ENCODE measurements at regions not wholly inside any gene's neighbourhood (a gene's known extent, or its start where the extent isn't known, plus 50 kb on each side); places are given as distances from the start of the nearest gene placed in this dataset.

GRCh38 chr16:61324044-61324443 is 712.2 kb downstream of the CDH8 start:
- Histone ChIP-seq H3K27me3 (ENCODE audit: control insufficient read depth, insufficient read depth, low read length) (no peaks in the 10 kb centered on the region), H3K4me3 (ENCODE audit: low read depth, low read length) (no peak overlapping the region), H3K9me3 (ENCODE audit: control insufficient read depth in 2 of 2, low read length in 2 of 2) (peaks cover 0 to 23% of the 10 kb centered on the region in 2 experiments), H3K36me3 (ENCODE audit: control insufficient read depth, insufficient read depth, low read length) (no peaks in the 10 kb centered on the region), H3K4me1 (ENCODE audit: control insufficient read depth, insufficient read depth, low read length, poor library complexity, severe bottlenecking) (no peaks in the 10 kb centered on the region), H3K27ac (ENCODE audit: insufficient read depth, low read length, poor library complexity, severe bottlenecking) (no peak overlapping the region)
- H3K36me3 Mint-ChIP-seq: no peaks in the 10 kb centered on the region
- peaks cover 0 to 6% (median 0%) of the 10 kb centered on the region in 4 donors for H3K4me1 Mint-ChIP-seq
- H3K27ac Mint-ChIP-seq: no peak overlapping the region
- no peak overlapping the region for H3K4me3 Mint-ChIP-seq
- DNase-seq: no peak
- no peaks in the 10 kb centered on the region for H3K27me3 Mint-ChIP-seq
- H3K9me3 Mint-ChIP-seq: peaks cover 1 to 21% (median 5%) of the 10 kb centered on the region in 7 donors
- no peak for ATAC-seq (ENCODE audit: low read depth in 2 of 2)

- no peak overlapping the region for H3K27ac ChIP-seq (ENCODE audit: insufficient read depth, low read length, poor library complexity, severe bottlenecking)
- no peaks in the 10 kb centered on the region for H3K36me3 ChIP-seq (ENCODE audit: control insufficient read depth, insufficient read depth, low read length)
- Mint-ChIP-seq H3K4me1 (peaks cover 0 to 6% (median 0%) of the 10 kb centered on the region in 4 donors), H3K27me3 (no peaks in the 10 kb centered on the region), H3K9me3 (peaks cover 1 to 24% (median 5%) of the 10 kb centered on the region in 7 donors), H3K27ac (no peak overlapping the region), H3K36me3 (no peaks in the 10 kb centered on the region), H3K4me3 (no peak overlapping the region)
- peaks cover 0 to 24% of the 10 kb centered on the region in 2 experiments for H3K9me3 ChIP-seq (ENCODE audit: control insufficient read depth in 2 of 2, low read length in 2 of 2)
- no peak for ATAC-seq (ENCODE audit: low read depth in 2 of 2)
- H3K4me3 ChIP-seq (ENCODE audit: low read depth, low read length): no peak overlapping the region
- no peak for DNase-seq
- H3K27me3 ChIP-seq (ENCODE audit: control insufficient read depth, insufficient read depth, low read length): no peaks in the 10 kb centered on the region
- no peaks in the 10 kb centered on the region for H3K4me1 ChIP-seq (ENCODE audit: control insufficient read depth, insufficient read depth, low read length, poor library complexity, severe bottlenecking)
Observed at GRCh38 chr16:61323456-61323855, 712.8 kb downstream of the CDH8 start.

- Histone ChIP-seq H3K4me3 (ENCODE audit: low read depth, low read length) (no peak overlapping the region), H3K36me3 (ENCODE audit: control insufficient read depth, insufficient read depth, low read length) (no peaks in the 10 kb centered on the region), H3K27me3 (ENCODE audit: control insufficient read depth, insufficient read depth, low read length) (no peaks in the 10 kb centered on the region), H3K9me3 (ENCODE audit: control insufficient read depth in 2 of 2, low read length in 2 of 2) (peaks cover 2 to 24% of the 10 kb centered on the region in 2 experiments), H3K4me1 (ENCODE audit: control insufficient read depth, insufficient read depth, low read length, poor library complexity, severe bottlenecking) (no peaks in the 10 kb centered on the region), H3K27ac (ENCODE audit: insufficient read depth, low read length, poor library complexity, severe bottlenecking) (no peak overlapping the region)
- Mint-ChIP-seq H3K27me3 (no peaks in the 10 kb centered on the region), H3K36me3 (no peaks in the 10 kb centered on the region), H3K4me1 (no peaks in the 10 kb centered on the region), H3K4me3 (no peak overlapping the region), H3K9me3 (peaks cover 0 to 28% (median 6%) of the 10 kb centered on the region in 7 donors), H3K27ac (no peak overlapping the region)
- DNase-seq (no peak), ATAC-seq (ENCODE audit: low read depth in 2 of 2) (no peak)
Observed at GRCh38 chr16:61320791-61321190, 715.4 kb downstream of the CDH8 start.

- Histone ChIP-seq H3K4me1 (ENCODE audit: control insufficient read depth, insufficient read depth, low read length, poor library complexity, severe bottlenecking) (no peaks in the 10 kb centered on the region), H3K4me3 (ENCODE audit: low read depth, low read length) (no peak overlapping the region), H3K9me3 (ENCODE audit: control insufficient read depth in 2 of 2, low read length in 2 of 2) (peaks cover under 1 to 5% of the 10 kb centered on the region in 2 experiments), H3K36me3 (ENCODE audit: control insufficient read depth, insufficient read depth, low read length) (no peaks in the 10 kb centered on the region), H3K27ac (ENCODE audit: insufficient read depth, low read length, poor library complexity, severe bottlenecking) (no peak overlapping the region), H3K27me3 (ENCODE audit: control insufficient read depth, insufficient read depth, low read length) (no peaks in the 10 kb centered on the region)
- DNase-seq: no peak
- no peaks in the 10 kb centered on the region for H3K27me3 Mint-ChIP-seq
- ATAC-seq (ENCODE audit: low read depth in 2 of 2): no peak
- H3K9me3 Mint-ChIP-seq: peaks cover 1 to 44% (median 14%) of the 10 kb centered on the region in 7 donors
- H3K4me3 Mint-ChIP-seq: no peak overlapping the region
- H3K27ac Mint-ChIP-seq: no peak overlapping the region
- H3K36me3 Mint-ChIP-seq: no peaks in the 10 kb centered on the region
- no peaks in the 10 kb centered on the region for H3K4me1 Mint-ChIP-seq
Observed at GRCh38 chr16:61313931-61314330, 722.3 kb downstream of the CDH8 start.

- H3K27me3 Mint-ChIP-seq: no peaks in the 10 kb centered on the region
- H3K4me1 Mint-ChIP-seq: no peaks in the 10 kb centered on the region
- Histone ChIP-seq H3K27ac (ENCODE audit: insufficient read depth, low read length, poor library complexity, severe bottlenecking) (no peak overlapping the region), H3K4me3 (ENCODE audit: low read depth, low read length) (no peak overlapping the region), H3K4me1 (ENCODE audit: control insufficient read depth, insufficient read depth, low read length, poor library complexity, severe bottlenecking) (no peaks in the 10 kb centered on the region), H3K9me3 (ENCODE audit: control insufficient read depth in 2 of 2, low read length in 2 of 2) (peaks cover 3 to 9% of the 10 kb centered on the region in 2 experiments), H3K36me3 (ENCODE audit: control insufficient read depth, insufficient read depth, low read length) (no peaks in the 10 kb centered on the region), H3K27me3 (ENCODE audit: control insufficient read depth, insufficient read depth, low read length) (no peaks in the 10 kb centered on the region)
- no peak overlapping the region for H3K27ac Mint-ChIP-seq
- H3K9me3 Mint-ChIP-seq: peaks cover 1 to 53% (median 20%) of the 10 kb centered on the region in 7 donors
- ATAC-seq (ENCODE audit: low read depth in 2 of 2): no peak
- DNase-seq: no peak
- no peaks in the 10 kb centered on the region for H3K36me3 Mint-ChIP-seq
- H3K4me3 Mint-ChIP-seq: no peak overlapping the region
Observed at GRCh38 chr16:61309386-61309785, 726.9 kb downstream of the CDH8 start.

- ATAC-seq (ENCODE audit: low read depth in 2 of 2) (no peak), DNase-seq (no peak)
- Mint-ChIP-seq H3K9me3 (peaks cover 3 to 48% (median 17%) of the 10 kb centered on the region in 7 donors), H3K27me3 (no peaks in the 10 kb centered on the region), H3K4me3 (no peak overlapping the region), H3K36me3 (no peaks in the 10 kb centered on the region), H3K4me1 (no peaks in the 10 kb centered on the region), H3K27ac (no peak overlapping the region)
- no peak overlapping the region for H3K27ac ChIP-seq (ENCODE audit: insufficient read depth, low read length, poor library complexity, severe bottlenecking)
- no peak overlapping the region for H3K4me3 ChIP-seq (ENCODE audit: low read depth, low read length)
- H3K9me3 ChIP-seq (ENCODE audit: control insufficient read depth in 2 of 2, low read length in 2 of 2): peaks cover 0 to 20% of the 10 kb centered on the region in 2 experiments
- H3K4me1 ChIP-seq (ENCODE audit: control insufficient read depth, insufficient read depth, low read length, poor library complexity, severe bottlenecking): no peaks in the 10 kb centered on the region
- H3K27me3 ChIP-seq (ENCODE audit: control insufficient read depth, insufficient read depth, low read length): no peaks in the 10 kb centered on the region
- no peaks in the 10 kb centered on the region for H3K36me3 ChIP-seq (ENCODE audit: control insufficient read depth, insufficient read depth, low read length)
Observed at GRCh38 chr16:61306204-61306603, 730.0 kb downstream of the CDH8 start.

- Mint-ChIP-seq H3K4me3 (no peak overlapping the region), H3K27me3 (no peaks in the 10 kb centered on the region), H3K4me1 (peaks cover 0 to 5% (median 0%) of the 10 kb centered on the region in 4 donors), H3K36me3 (no peaks in the 10 kb centered on the region), H3K27ac (no peak overlapping the region), H3K9me3 (peaks cover 4 to 35% (median 11%) of the 10 kb centered on the region in 7 donors)
- H3K27ac ChIP-seq (ENCODE audit: insufficient read depth, low read length, poor library complexity, severe bottlenecking): no peak overlapping the region
- DNase-seq (no peak), ATAC-seq (ENCODE audit: low read depth in 2 of 2) (no peak)
- no peak overlapping the region for H3K4me3 ChIP-seq (ENCODE audit: low read depth, low read length)
- no peaks in the 10 kb centered on the region for H3K4me1 ChIP-seq (ENCODE audit: control insufficient read depth, insufficient read depth, low read length, poor library complexity, severe bottlenecking)
- no peaks in the 10 kb centered on the region for H3K27me3 ChIP-seq (ENCODE audit: control insufficient read depth, insufficient read depth, low read length)
- no peaks in the 10 kb centered on the region for H3K36me3 ChIP-seq (ENCODE audit: control insufficient read depth, insufficient read depth, low read length)
- peaks cover 15 to 22% of the 10 kb centered on the region in 2 experiments for H3K9me3 ChIP-seq (ENCODE audit: control insufficient read depth in 2 of 2, low read length in 2 of 2)
Observed at GRCh38 chr16:61296814-61297213, 739.4 kb downstream of the CDH8 start.

- H3K27ac ChIP-seq (ENCODE audit: insufficient read depth, low read length, poor library complexity, severe bottlenecking): no peak overlapping the region
- no peaks in the 10 kb centered on the region for H3K36me3 ChIP-seq (ENCODE audit: control insufficient read depth, insufficient read depth, low read length)
- Mint-ChIP-seq H3K27me3 (no peaks in the 10 kb centered on the region), H3K4me1 (peaks cover 0 to 5% (median 0%) of the 10 kb centered on the region in 4 donors), H3K27ac (no peak overlapping the region), H3K9me3 (peaks cover 3 to 33% (median 12%) of the 10 kb centered on the region in 7 donors), H3K4me3 (no peak overlapping the region), H3K36me3 (no peaks in the 10 kb centered on the region)
- ATAC-seq (ENCODE audit: low read depth in 2 of 2): no peak
- no peaks in the 10 kb centered on the region for H3K4me1 ChIP-seq (ENCODE audit: control insufficient read depth, insufficient read depth, low read length, poor library complexity, severe bottlenecking)
- H3K9me3 ChIP-seq (ENCODE audit: control insufficient read depth in 2 of 2, low read length in 2 of 2): peaks cover 15 to 17% of the 10 kb centered on the region in 2 experiments
- no peak overlapping the region for H3K4me3 ChIP-seq (ENCODE audit: low read depth, low read length)
- no peaks in the 10 kb centered on the region for H3K27me3 ChIP-seq (ENCODE audit: control insufficient read depth, insufficient read depth, low read length)
- DNase-seq: no peak
Observed at GRCh38 chr16:61296305-61296704, 739.9 kb downstream of the CDH8 start.

Measured in CD4-positive, CD25-positive, alpha-beta regulatory T cell (primary cell).